ENCODE measurements at regions not wholly inside any gene's neighbourhood (a gene's known extent, or its start where the extent isn't known, plus 50 kb on each side); places are given as distances from the start of the nearest gene placed in this dataset.

DNA sequence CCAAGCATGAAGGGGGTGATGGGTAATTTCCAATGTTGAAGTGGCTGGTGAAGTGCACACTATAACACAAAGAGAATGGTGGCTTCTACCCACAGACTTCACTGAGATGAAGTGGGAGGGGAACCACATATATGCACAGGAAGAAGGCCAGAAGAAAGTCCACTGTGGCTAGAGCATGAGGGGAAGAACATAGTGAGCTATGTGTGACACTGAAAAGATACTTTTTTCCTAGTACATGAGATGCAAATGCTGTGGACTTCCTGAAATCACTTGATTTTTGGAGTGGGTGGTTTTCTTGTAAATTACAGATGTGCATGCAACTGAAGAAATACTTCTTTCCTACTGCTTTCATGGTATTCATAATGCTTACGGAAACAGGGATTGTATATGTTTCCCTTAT, 115.6 kb upstream of the PHYHIPL start (continued):
- TF ChIP-seq ZNF207 (IDR thresholded peaks at IDR 0.05; ENCODE audit: borderline replicate concordance): no peak
- TF ChIP-seq, protein P1, sequence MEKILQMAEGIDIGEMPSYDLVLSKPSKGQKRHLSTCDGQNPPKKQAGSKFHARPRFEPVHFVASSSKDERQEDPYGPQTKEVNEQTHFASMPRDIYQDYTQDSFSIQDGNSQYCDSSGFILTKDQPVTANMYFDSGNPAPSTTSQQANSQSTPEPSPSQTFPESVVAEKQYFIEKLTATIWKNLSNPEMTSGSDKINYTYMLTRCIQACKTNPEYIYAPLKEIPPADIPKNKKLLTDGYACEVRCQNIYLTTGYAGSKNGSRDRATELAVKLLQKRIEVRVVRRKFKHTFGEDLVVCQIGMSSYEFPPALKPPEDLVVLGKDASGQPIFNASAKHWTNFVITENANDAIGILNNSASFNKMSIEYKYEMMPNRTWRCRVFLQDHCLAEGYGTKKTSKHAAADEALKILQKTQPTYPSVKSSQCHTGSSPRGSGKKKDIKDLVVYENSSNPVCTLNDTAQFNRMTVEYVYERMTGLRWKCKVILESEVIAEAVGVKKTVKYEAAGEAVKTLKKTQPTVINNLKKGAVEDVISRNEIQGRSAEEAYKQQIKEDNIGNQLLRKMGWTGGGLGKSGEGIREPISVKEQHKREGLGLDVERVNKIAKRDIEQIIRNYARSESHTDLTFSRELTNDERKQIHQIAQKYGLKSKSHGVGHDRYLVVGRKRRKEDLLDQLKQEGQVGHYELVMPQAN (conservative IDR thresholded peaks at IDR 0.05): peak; percentile 35; the same call in 1 of the 2 replicates
- no peak for TF ChIP-seq SIX5 (IDR thresholded peaks at IDR 0.05; ENCODE audit: low read depth, low read length, severe bottlenecking)
- TF ChIP-seq, protein P2, sequence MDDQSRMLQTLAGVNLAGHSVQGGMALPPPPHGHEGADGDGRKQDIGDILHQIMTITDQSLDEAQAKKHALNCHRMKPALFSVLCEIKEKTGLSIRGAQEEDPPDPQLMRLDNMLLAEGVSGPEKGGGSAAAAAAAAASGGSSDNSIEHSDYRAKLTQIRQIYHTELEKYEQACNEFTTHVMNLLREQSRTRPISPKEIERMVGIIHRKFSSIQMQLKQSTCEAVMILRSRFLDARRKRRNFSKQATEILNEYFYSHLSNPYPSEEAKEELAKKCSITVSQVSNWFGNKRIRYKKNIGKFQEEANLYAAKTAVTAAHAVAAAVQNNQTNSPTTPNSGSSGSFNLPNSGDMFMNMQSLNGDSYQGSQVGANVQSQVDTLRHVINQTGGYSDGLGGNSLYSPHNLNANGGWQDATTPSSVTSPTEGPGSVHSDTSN (IDR thresholded peaks at IDR 0.05; ENCODE audit: insufficient replicate concordance, low read depth, low read length): no peak
- TF ChIP-seq, protein P3, sequence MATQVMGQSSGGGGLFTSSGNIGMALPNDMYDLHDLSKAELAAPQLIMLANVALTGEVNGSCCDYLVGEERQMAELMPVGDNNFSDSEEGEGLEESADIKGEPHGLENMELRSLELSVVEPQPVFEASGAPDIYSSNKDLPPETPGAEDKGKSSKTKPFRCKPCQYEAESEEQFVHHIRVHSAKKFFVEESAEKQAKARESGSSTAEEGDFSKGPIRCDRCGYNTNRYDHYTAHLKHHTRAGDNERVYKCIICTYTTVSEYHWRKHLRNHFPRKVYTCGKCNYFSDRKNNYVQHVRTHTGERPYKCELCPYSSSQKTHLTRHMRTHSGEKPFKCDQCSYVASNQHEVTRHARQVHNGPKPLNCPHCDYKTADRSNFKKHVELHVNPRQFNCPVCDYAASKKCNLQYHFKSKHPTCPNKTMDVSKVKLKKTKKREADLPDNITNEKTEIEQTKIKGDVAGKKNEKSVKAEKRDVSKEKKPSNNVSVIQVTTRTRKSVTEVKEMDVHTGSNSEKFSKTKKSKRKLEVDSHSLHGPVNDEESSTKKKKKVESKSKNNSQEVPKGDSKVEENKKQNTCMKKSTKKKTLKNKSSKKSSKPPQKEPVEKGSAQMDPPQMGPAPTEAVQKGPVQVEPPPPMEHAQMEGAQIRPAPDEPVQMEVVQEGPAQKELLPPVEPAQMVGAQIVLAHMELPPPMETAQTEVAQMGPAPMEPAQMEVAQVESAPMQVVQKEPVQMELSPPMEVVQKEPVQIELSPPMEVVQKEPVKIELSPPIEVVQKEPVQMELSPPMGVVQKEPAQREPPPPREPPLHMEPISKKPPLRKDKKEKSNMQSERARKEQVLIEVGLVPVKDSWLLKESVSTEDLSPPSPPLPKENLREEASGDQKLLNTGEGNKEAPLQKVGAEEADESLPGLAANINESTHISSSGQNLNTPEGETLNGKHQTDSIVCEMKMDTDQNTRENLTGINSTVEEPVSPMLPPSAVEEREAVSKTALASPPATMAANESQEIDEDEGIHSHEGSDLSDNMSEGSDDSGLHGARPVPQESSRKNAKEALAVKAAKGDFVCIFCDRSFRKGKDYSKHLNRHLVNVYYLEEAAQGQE (IDR thresholded peaks at IDR 0.05; ENCODE audit: low read depth, low read length): no peak
- TF ChIP-seq, protein P4, sequence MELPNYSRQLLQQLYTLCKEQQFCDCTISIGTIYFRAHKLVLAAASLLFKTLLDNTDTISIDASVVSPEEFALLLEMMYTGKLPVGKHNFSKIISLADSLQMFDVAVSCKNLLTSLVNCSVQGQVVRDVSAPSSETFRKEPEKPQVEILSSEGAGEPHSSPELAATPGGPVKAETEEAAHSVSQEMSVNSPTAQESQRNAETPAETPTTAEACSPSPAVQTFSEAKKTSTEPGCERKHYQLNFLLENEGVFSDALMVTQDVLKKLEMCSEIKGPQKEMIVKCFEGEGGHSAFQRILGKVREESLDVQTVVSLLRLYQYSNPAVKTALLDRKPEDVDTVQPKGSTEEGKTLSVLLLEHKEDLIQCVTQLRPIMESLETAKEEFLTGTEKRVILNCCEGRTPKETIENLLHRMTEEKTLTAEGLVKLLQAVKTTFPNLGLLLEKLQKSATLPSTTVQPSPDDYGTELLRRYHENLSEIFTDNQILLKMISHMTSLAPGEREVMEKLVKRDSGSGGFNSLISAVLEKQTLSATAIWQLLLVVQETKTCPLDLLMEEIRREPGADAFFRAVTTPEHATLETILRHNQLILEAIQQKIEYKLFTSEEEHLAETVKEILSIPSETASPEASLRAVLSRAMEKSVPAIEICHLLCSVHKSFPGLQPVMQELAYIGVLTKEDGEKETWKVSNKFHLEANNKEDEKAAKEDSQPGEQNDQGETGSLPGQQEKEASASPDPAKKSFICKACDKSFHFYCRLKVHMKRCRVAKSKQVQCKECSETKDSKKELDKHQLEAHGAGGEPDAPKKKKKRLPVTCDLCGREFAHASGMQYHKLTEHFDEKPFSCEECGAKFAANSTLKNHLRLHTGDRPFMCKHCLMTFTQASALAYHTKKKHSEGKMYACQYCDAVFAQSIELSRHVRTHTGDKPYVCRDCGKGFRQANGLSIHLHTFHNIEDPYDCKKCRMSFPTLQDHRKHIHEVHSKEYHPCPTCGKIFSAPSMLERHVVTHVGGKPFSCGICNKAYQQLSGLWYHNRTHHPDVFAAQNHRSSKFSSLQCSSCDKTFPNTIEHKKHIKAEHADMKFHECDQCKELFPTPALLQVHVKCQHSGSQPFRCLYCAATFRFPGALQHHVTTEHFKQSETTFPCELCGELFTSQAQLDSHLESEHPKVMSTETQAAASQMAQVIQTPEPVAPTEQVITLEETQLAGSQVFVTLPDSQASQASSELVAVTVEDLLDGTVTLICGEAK (IDR thresholded peaks at IDR 0.05; ENCODE audit: borderline replicate concordance): no peak
- TF ChIP-seq ZSCAN29 (IDR thresholded peaks at IDR 0.05): 0 out of 2 replicates have a peak, but pooled peaks have one; percentile 22
- TF ChIP-seq YBX1 (IDR thresholded peaks at IDR 0.05): no peak
- no peak for TF ChIP-seq CBX3 (IDR thresholded peaks at IDR 0.05; ENCODE audit: borderline replicate concordance, low read depth)
- TF ChIP-seq MYB (IDR thresholded peaks at IDR 0.05; ENCODE audit: borderline replicate concordance, low read depth, low read length): no peak
- peak; percentile 63; the same call in 1 of the 2 replicates for TF ChIP-seq FOXM1 (IDR thresholded peaks at IDR 0.05; ENCODE audit: low read depth, low read length)
- TF ChIP-seq MEF2B (IDR thresholded peaks at IDR 0.05; ENCODE audit: partially characterized antibody, poor library complexity, severe bottlenecking): peak; percentile 67
- no peak for TF ChIP-seq NFXL1 (IDR thresholded peaks at IDR 0.05; ENCODE audit: borderline replicate concordance)
- TF ChIP-seq SPI1 (IDR thresholded peaks at IDR 0.05; ENCODE audit: borderline replicate concordance, insufficient read depth, low read depth, low read length): 0 out of 2 replicates have a peak, but pooled peaks have one; percentile 34
- peak; percentile 58; the same call in 1 of the 2 replicates for TF ChIP-seq CREM (IDR thresholded peaks at IDR 0.05; ENCODE audit: low read depth)
- no peak for TF ChIP-seq ZNF622 (IDR thresholded peaks at IDR 0.05)
- no peak for TF ChIP-seq RFX5 (IDR thresholded peaks at IDR 0.05; ENCODE audit: low read depth, low read length)
- 0 out of 2 replicates have a peak, but pooled peaks have one; percentile 19 for TF ChIP-seq GABPA (IDR thresholded peaks at IDR 0.05; ENCODE audit: low read depth)
- 0 out of 4 replicates have a peak, but pooled peaks of 1 of the 2 experiments have one; percentile 32 for TF ChIP-seq CEBPB (IDR thresholded peaks at IDR 0.05; ENCODE audit: borderline replicate concordance in 1 of 2, low read depth in 2 of 2, low read length in 2 of 2)
- no peak for TF ChIP-seq NR2C2 (IDR thresholded peaks at IDR 0.05; ENCODE audit: borderline replicate concordance, control insufficient read depth, insufficient read length, low read depth)

Data from GM12878 (cell line).